Activated B cell treated with CpG ODN at 0.5 μM for 24 hours (primary cell): ENCODE measurements at regions not wholly inside any gene's neighbourhood (a gene's known extent, or its start where the extent isn't known, plus 50 kb on each side); places are given as distances from the start of the nearest gene placed in this dataset.
"Not testable (repeated sequence)": the region's sequence is repeated elsewhere in the genome, so short reads cannot be mapped to it uniquely, and the experiment has no call there.

Experiments used
- ATAC-seq: fragments of 200-7000 bp; cut with Tn5 transposase; one replicate; pipeline ENCODE4 v1.10.0; 2021; ENCODE audit warnings: low read depth, mild to moderate bottlenecking, moderate library complexity
- CTCF ChIA-PET: fragments of 350-600 bp; sonication (Branson Sonifier 250); formaldehyde crosslinking; loops from one replicate; lab custom pipeline; 2021; ENCODE audit warnings: antibody characterized with exemption; lab: Charles Lee
- POLR2A ChIA-PET: fragments of 350-600 bp; sonication (Branson Sonifier 250); formaldehyde crosslinking; loops from one replicate; lab custom pipeline; 2021; ENCODE audit warnings: antibody characterized with exemption; lab: Charles Lee
- DNase-seq: peaks from one replicate; pipeline ENCODE4 v3.0.0; 2022
- H3K27ac Mint-ChIP-seq: one replicate; pipeline ENCODE4 v1.8.0; 2020; ENCODE audit warnings: mixed read lengths
- H3K27me3 Mint-ChIP-seq: one replicate; pipeline ENCODE4 v1.8.0; 2021; ENCODE audit warnings: mixed read lengths
- H3K36me3 Mint-ChIP-seq: one replicate; pipeline ENCODE4 v1.8.0; 2021; ENCODE audit warnings: low read depth, mixed read lengths
- H3K4me1 Mint-ChIP-seq: one replicate; pipeline ENCODE4 v1.8.0; 2021; ENCODE audit warnings: mixed read lengths
- H3K4me3 Mint-ChIP-seq: one replicate; pipeline ENCODE4 v1.8.0; 2020; ENCODE audit warnings: mild to moderate bottlenecking, mixed read lengths
- H3K9me3 Mint-ChIP-seq: one replicate; pipeline ENCODE4 v1.8.0; 2020; ENCODE audit warnings: mixed read lengths
- intact Hi-C: fragments of 100-400 bp; cut with micrococcal nuclease; formaldehyde crosslinking; loops from one replicate; pipeline ENCODE4 v1.15.1; 2024
- TF ChIP-seq, protein P1 (sequence below): fragments of 200-600 bp; IDR thresholded peaks from one replicate; pipeline ENCODE4 v1.8.0; 2022; ENCODE audit warnings: antibody characterized with exemption, mild to moderate bottlenecking

DNA sequence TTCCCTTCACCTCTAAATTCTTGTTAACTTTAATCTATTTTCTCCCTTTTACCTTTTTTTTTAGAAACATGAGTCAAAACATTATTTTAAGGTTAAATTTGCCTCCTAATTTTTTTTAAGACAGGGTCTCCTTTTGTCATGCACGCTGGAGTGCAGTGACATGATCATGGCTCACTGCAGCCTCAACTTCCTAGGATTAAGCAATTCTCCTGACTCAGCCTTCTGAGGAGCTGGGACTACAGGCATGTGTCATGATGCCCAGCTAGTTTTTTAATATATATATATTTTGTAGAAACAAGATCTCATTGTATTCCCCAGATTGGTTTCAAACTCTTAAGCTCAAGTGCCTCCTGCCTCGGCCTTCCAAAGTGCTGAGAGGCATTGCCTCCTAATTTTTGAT lies 424.7 kb upstream of the FAM174A start:
- Mint-ChIP-seq H3K4me3 (no peak overlapping the region), H3K36me3 (no peaks in the 10 kb centered on the region), H3K4me1 (no peaks in the 10 kb centered on the region), H3K27ac (no peak overlapping the region), H3K27me3 (no peaks in the 10 kb centered on the region), H3K9me3 (peaks cover 10% of the 10 kb centered on the region)
- ATAC-seq (no peak), DNase-seq (no peak)
- CTCF ChIA-PET, result no interaction called here
- POLR2A ChIA-PET, result no interaction called here
- TF ChIP-seq, protein P1, sequence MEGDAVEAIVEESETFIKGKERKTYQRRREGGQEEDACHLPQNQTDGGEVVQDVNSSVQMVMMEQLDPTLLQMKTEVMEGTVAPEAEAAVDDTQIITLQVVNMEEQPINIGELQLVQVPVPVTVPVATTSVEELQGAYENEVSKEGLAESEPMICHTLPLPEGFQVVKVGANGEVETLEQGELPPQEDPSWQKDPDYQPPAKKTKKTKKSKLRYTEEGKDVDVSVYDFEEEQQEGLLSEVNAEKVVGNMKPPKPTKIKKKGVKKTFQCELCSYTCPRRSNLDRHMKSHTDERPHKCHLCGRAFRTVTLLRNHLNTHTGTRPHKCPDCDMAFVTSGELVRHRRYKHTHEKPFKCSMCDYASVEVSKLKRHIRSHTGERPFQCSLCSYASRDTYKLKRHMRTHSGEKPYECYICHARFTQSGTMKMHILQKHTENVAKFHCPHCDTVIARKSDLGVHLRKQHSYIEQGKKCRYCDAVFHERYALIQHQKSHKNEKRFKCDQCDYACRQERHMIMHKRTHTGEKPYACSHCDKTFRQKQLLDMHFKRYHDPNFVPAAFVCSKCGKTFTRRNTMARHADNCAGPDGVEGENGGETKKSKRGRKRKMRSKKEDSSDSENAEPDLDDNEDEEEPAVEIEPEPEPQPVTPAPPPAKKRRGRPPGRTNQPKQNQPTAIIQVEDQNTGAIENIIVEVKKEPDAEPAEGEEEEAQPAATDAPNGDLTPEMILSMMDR, result no peak
- intact Hi-C loops, result no loop called here

DNA sequence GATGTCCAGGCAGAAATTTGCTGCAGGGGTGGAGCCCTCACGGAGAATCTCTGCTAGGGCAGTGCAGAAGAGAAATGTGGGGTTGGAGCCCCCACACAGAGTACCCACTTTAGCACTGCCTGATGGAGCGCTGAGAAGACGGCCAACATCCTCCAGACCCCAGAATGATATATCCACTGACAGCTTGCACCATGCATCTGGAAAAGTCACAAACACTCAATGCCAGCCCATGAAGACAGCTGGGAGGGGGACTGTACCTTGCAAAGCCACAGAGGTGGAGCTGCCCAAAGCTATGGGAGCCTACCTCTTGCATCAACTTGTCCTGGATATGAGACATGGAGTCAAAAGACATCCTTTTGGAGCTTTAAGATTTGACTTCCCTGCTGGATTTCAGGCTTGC lies 426.3 kb upstream of the FAM174A start:
- POLR2A ChIA-PET, result no interaction called here

DNA sequence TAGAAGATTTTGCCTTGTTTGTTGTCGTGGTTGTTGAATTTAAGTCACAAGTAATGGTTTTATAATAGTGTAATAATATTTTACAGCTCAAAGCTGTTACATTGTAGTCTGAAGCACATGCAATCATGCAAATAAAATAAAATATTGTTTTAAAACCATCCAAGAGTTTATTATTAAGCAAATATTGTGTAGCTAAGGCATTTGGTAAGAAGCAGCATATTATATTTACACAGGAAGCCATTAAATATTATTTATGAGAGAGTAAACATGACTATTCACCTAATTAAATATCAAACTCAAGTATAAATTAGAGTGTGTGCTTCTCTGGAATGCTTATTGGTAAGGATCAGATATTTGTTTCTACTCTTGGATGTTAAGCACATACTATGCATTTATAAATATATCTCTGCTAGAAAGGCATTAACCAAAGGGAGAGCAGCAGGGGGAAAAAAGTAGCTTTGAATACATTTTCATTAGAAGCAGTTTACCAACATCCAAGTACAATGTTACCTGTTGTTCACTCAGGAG lies 431.5 kb upstream of the FAM174A start:
- H3K27ac Mint-ChIP-seq, H3K9me3 Mint-ChIP-seq, CTCF ChIA-PET, ATAC-seq, POLR2A ChIA-PET, H3K4me3 Mint-ChIP-seq, H3K4me1 Mint-ChIP-seq, H3K36me3 Mint-ChIP-seq, H3K27me3 Mint-ChIP-seq, DNase-seq, intact Hi-C loops: not testable (repeated sequence)

More for the DNA sequence above, 426.3 kb upstream of the FAM174A start:
- no peaks in the 10 kb centered on the region for H3K27me3 Mint-ChIP-seq
- DNase-seq (no peak), ATAC-seq (no peak)
- TF ChIP-seq, protein P1, result no peak
- no peaks in the 10 kb centered on the region for H3K36me3 Mint-ChIP-seq
- CTCF ChIA-PET, result no interaction called here
- H3K9me3 Mint-ChIP-seq, result peaks cover 10% of the 10 kb centered on the region
- intact Hi-C loops, result no loop called here
- H3K27ac Mint-ChIP-seq, result no peak overlapping the region
- H3K4me3 Mint-ChIP-seq, result no peak overlapping the region
- no peaks in the 10 kb centered on the region for H3K4me1 Mint-ChIP-seq

DNA sequence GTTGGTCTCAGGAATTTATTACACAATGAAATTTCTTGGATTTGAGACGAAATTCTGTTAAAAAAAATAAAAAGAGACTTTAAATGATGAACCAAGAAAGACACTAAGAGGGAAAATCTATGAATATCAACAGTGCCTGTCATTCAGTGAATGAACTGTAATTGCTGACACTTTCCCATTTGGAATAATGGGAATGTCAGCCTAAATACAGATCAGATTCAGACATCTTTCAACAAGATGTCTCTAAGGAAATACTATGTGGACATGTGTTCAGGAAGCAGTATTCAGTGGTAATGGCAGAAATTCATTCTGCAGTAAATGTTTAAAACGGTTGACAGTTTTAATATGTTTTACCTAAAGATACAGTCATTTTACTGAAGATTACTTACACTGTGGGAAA lies 433.7 kb upstream of the FAM174A start:
- H3K27ac Mint-ChIP-seq, H3K9me3 Mint-ChIP-seq, ATAC-seq, H3K4me1 Mint-ChIP-seq, H3K36me3 Mint-ChIP-seq, POLR2A ChIA-PET, intact Hi-C loops, CTCF ChIA-PET, DNase-seq, H3K4me3 Mint-ChIP-seq, H3K27me3 Mint-ChIP-seq: not testable (repeated sequence)

DNA sequence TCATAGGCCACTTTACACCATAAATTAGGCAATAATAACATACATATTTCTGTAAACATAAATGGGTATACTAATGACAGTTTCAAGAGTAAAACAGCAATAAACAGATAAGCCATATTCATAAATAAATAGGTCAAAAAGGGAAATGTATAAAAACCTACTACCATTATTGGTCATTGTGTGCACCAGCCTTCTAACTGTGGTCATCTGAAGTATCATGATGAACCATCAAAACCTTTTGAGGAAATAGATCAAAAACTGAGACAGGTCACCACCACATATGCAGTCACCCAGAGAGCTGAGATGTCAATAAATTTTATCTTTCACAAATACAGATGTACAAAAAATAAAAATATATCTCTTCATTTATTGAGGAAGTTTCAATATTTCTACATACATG lies 438.8 kb upstream of the FAM174A start:
- H3K27ac Mint-ChIP-seq, H3K27me3 Mint-ChIP-seq, H3K9me3 Mint-ChIP-seq, CTCF ChIA-PET, H3K4me3 Mint-ChIP-seq, DNase-seq, ATAC-seq, H3K4me1 Mint-ChIP-seq, POLR2A ChIA-PET, H3K36me3 Mint-ChIP-seq, intact Hi-C loops: not testable (repeated sequence)

DNA sequence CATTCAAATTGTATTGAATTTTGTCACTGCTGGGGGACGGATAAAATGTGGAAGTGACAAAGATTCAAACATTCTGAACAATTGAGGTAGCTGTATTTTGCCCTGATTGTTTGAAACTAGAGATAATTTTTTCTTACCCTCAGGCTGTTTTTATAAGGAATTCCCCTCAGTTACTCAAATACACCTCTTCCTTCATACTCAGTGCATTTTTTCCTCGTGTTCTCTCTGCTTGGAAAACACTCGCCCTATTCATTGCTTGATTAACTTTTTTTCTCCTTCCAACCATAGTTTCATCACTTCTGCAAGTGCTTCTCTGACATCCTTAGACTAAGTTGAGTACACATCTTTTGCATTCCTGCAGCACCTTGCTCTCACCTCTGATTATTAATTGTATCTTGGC lies 454.5 kb upstream of the FAM174A start:
- H3K4me1 Mint-ChIP-seq, CTCF ChIA-PET, POLR2A ChIA-PET, ATAC-seq, DNase-seq, H3K9me3 Mint-ChIP-seq, H3K27me3 Mint-ChIP-seq, H3K27ac Mint-ChIP-seq, H3K36me3 Mint-ChIP-seq, intact Hi-C loops, H3K4me3 Mint-ChIP-seq: not testable (repeated sequence)

DNA sequence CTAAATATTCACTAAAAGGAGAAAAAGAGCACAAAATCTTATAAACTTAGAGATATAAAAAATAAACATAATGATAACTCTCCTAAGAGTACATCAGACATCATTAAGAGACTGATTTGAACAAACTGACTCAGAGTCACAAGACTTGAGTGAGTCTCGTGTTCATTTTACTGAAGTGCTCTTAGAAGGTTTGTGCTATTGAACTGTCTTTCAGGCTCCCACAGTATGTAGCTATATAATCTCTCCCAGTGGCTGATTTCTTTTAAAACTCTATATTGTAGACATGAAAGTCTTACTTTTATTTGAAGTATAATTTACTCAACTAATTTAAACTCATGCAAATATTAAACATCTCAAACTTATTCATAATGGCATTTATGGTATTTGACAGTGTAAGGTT lies 456.0 kb upstream of the FAM174A start:
- H3K36me3 Mint-ChIP-seq, H3K27me3 Mint-ChIP-seq, intact Hi-C loops, POLR2A ChIA-PET, H3K4me1 Mint-ChIP-seq, H3K27ac Mint-ChIP-seq, H3K4me3 Mint-ChIP-seq, ATAC-seq, DNase-seq, H3K9me3 Mint-ChIP-seq, CTCF ChIA-PET: not testable (repeated sequence)

DNA sequence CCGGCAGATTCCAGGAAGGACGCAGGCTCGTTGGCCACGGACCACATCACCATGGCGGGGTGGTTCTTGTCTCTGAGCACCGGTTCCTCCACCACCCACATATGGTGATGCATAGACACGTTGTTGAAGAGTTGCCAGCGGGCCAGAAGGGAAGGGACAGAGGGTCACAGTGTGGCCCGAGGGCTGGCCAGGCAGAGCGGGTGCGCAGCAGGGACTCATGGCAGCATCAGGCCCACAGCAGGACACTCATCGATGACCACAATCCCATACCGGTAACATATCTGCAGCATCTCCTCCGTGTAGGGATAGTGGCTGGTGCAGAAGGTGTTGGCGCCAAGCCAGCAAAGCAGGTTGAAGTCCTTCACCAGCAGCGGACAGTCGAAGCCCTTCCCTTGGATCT lies 469.2 kb upstream of the FAM174A start:
- DNase-seq, H3K9me3 Mint-ChIP-seq, POLR2A ChIA-PET, H3K27ac Mint-ChIP-seq, ATAC-seq, intact Hi-C loops, H3K4me3 Mint-ChIP-seq, CTCF ChIA-PET, H3K4me1 Mint-ChIP-seq, H3K36me3 Mint-ChIP-seq, H3K27me3 Mint-ChIP-seq: not testable (repeated sequence)
